Muscle of back (tissue), 3 donors: ENCODE measurements at regions not wholly inside any gene's neighbourhood (a gene's known extent, or its start where the extent isn't known, plus 50 kb on each side); places are given as distances from the start of the nearest gene placed in this dataset.

Experiments
- DNase-seq, 3 donors: peaks; one replicate each; pipeline versions ENCODE4 v3.0.0 to v3.0.0-alpha.2; 2013

DNA sequence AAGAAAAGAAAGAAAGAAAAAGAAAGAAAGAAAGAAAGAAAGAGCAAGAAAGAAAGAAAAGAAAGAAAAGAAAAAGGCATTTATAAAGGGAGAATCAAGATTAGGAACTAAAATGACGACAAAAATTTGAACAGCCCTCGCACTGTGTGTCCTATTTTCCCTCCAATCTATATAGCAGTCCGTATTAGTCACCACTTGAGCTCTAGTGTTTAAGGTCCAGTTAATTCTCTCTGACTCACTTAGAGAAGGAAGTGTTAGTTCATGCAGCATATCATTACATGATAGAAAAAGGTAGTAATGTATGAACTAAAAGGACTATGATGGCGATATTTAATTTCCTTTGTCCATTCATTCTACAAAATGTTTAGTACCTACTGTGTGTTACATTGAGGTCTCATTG is 122.7 kb downstream of the CBLL2 start:
- no peak for DNase-seq

DNA sequence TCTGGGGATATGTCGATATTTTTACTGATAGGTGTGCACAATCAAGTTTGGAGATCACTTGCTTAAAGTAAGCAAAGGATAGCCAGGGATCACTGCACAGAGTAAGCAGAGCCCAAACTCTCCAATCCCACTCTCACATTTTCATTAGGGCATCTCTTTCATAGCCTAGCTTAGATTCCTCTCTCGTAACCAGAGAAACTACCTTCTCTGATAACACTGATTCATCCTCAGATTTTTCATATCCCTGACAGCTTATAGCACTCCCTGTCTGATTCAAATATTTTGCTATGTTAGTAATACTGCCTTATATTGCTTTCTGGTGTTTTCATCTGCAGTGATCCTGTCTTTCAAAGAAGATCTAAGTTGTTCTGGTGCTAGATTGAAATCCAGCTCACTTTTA is 123.7 kb downstream of the CBLL2 start:
- DNase-seq = no peak

GRCh38 chrX:22397566-22397965 is 124.9 kb downstream of the CBLL2 start:
- DNase-seq = no peak

DNA sequence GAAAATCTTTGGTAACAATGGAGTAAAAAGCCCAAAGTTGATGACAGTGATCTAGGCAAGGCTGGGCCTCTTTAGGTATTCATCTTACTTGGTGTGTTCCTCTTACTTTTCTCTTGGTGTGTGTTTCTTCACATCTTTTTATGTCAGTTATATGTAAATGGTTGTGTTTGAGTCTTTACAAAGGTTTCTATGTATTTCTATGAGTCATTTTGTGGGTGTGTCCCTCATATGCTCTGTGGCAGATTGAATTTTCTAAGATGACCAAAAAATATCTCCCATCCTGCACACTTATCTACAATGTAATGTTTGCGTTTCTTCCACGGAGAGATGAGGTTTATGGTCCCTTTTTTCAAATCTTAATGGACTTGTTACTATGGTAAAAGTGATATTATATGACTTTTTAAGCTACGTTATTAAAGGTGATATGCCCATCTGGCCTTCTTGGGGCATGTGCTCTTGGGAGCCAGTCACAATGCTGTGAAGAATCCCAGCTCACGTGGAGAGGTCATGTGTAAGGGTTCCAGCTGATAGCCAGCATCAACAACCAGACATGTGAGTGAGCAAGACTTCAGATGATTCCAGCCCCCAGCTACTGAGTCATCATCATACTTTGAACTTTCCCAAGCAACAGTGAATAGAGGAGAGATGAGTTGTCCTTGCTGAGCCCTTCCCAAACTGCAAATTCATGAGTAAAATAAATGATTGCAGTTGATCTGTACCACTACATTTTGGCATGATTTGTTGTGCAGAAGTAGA is 126.9 kb downstream of the CBLL2 start:
- DNase-seq = no peak

- DNase-seq = no peak
Observed at GRCh38 chrX:22404297-22404696, 131.6 kb downstream of the CBLL2 start.

GRCh38 chrX:22406201-22406737 is 133.6 kb downstream of the CBLL2 start:
- DNase-seq = no peak

DNA sequence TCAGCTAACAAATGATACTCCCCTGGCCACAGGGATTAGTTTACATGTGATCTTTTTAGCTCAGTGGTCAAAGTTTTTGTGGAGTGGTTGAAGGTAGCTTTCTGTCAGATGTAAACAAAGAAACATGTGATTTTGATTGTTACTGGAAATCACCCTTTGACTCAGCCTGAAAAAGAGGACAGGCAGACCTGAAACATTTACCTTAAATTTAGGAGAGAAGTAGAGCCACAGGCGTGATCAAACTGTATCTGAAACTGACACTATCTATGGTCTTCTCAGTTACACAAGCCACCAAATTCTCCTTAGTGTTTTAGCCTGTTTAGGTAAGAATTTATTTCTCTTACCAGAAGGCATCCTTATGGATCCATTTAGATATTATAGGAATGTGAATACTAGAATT is 136.7 kb downstream of the CBLL2 start:
- DNase-seq = no peak

- DNase-seq = no peak
Observed at GRCh38 chrX:22424122-22424915, 151.6 kb downstream of the CBLL2 start.

DNA sequence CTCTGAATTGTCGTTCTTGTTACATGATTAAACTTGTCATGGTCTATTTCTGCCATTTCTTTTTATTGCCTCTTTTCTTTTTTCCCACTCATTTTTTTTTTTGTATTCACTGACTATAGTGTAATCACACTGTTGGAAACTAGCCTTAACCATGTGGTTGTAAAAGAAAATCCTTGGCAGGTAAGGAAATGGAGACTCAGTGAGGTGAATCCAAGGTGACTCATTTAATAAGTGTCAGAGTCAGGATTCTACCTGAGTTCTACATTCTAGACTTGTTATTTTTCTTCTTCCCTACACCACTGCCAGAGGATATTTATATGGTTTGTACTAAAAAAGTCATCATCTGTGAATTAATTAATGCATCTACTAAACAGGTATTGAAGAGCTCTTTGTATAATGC is 152.2 kb downstream of the CBLL2 start:
- DNase-seq = no peak

GRCh38 chrX:22429704-22430103 is 157.0 kb downstream of the CBLL2 start:
- DNase-seq = no peak

GRCh38 chrX:22430701-22431100 is 158.0 kb downstream of the CBLL2 start:
- DNase-seq = no peak

DNA sequence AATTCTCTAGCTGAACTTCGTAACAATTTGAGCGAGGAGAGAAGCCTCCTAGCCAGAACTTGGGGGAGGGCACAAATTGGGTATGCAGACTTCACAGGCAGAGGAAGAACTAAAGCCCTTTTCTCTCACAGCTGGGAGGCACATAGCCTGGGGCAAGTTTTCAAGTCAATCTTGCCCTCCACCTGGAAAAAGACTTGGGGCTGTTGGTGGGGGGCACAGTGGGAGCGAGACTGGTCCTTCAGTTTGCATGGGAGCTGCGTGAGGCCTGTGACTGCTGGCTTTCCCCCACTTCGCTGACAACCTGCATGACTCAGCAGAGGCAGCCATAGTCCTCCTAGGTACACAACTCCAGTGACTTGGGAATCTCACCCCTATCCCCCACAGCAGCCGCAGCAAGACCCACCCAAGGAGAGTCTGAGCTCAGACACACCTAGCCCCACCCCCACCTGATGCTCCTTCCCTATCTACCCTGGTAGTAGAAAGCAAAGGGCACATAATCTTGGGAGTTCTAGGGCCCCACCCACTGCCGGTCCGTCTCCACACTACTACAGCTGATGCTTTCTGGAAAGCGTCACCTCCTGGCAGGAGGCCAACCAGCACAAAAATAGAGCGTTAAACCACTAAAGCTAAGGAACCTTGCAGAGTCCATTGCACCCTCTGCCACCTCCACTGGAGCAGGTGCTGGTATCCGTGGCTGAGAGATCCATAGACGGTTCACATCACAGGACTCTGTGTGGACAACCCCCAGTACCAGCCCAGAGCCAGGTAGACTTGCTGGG is 160.8 kb downstream of the CBLL2 start:
- DNase-seq = no peak

- DNase-seq = no peak
Observed at GRCh38 chrX:22445880-22446279, 173.2 kb downstream of the CBLL2 start.

GRCh38 chrX:22462959-22463358 is 190.2 kb downstream of the CBLL2 start:
- no peak for DNase-seq

DNA sequence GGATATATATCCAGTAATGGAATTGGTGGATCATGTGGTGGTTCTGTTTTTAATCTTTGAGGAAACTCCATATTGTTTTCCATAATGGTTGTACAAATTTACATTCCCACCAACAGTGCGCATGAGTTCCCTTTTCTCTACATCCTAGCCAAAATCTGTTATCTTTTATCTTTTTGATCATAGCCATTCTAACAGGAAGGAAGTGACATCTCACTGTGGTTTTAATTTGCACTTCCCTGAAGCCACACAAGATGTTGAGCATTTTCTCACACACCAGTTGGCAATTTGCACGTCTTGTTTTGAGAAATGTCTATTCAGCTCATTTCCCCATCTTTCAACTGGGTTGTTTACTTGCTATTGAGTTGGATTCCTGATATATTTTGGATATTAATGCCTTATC is 194.9 kb downstream of the CBLL2 start:
- no peak for DNase-seq

DNA sequence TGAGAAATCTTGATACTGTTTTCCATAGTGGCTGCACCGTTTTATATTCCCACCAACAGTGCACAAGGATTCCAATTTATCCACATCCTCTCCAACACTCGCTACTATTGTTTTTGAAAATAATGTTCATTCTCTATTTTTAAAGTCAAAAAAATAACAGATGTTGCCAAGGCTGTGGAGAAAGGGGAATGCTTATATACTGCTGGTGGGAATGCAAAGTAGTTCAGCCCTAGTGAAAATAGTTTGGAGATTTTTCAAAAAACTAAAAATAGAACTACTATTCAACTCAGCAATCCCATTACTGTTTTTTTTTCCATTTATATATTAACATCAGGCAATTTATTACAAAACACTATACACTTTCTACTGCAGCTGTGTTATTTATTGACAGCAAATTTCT is 208.7 kb downstream of the CBLL2 start:
- peak; percentile 16 to 62 (median 33) for DNase-seq

DNA sequence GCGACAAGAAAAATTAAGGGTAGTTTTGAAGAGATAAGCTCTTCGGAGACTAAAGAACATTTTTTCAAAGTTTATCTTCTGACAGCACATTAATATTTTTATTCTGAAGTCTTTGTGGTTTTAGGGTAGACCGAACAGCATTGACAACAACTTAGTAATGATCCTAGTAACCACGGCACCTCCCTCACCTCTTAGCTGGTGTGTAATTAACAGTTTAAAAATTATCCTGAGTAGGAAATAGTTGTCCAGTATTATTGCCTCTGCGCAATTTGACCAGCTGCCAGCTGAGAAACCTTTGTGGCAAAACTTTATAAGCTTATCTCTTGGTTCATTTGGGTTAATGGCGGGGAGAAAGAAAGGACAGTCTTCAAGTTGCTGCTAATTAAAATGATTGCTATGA is 213.6 kb downstream of the CBLL2 start:
- DNase-seq = no peak

GRCh38 chrX:22516893-22517292 is 244.2 kb downstream of the CBLL2 start:
- DNase-seq = peak in 2 of 3 donors; percentile 3 to 7

DNA sequence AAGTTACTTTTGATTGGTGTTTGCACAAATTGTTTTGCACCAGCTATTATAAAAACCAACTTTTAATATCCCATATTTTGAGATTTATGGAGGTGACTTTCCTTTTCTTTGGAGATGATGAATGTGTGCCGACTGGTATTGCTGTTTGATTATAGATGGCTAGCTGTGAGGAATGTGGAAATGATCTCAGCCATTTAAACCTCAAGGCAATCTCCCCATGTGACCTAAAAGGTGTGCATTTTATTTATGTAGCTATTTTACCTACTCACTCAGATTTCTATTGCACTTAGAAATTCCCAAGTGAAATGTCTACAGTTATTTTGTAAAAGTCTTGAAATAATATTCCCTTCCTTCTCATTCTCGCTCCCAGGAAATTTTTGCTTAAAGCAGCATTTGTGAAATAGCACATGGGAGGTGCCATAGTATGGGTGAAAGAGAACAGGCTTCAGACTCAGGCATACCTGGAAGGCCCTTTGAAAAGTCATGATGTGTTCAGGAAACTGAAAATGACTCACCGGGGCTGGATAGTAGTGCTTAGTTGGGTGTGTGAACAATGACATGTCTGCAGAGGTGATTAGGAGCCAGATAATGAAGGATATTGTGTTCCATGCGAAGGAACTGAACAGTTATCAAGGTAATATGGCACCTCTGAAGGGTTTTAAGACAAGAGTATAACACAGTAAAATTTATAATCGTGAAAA is 247.6 kb downstream of the CBLL2 start:
- DNase-seq = no peak

DNA sequence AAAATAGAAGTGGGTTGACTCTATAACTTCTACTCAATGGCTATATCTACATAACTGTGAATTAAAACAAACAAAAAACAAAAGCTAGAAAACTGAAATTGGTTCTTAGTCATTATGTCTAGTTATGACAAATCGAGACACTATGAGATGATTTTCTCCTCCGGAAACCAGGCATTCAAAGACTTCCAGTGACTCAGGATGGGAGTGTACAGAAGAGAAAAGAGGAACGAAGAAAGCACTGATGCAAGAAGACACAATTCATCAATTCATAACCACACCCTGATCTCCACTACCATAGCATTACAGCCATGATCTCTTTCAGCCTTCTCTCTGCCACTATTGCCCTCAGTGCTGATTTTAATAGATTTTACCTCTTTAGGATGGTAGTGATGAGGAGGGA is 253.6 kb downstream of the CBLL2 start:
- DNase-seq = peak in 1 of 3 donors; percentile 37

- DNase-seq = no peak
Observed at GRCh38 chrX:22527302-22527701, 254.6 kb downstream of the CBLL2 start.

- DNase-seq = no peak
Observed at GRCh38 chrX:22533898-22534297, 261.2 kb downstream of the CBLL2 start.
